CD14-positive monocyte (primary cell): ENCODE measurements at regions not wholly inside any gene's neighbourhood (a gene's known extent, or its start where the extent isn't known, plus 50 kb on each side); places are given as distances from the start of the nearest gene placed in this dataset.

Source experiments
- DNase-seq, 3 donors: peaks; one replicate each; pipeline ENCODE4 v3.0.0-alpha.2; 2011 to 2022
- H2AFZ ChIP-seq: 2 replicates; pipeline ENCODE4 v1.6.0; 2012; ENCODE audit warnings: mild to moderate bottlenecking, low read depth, low read length, inconsistent platforms; ENCODE audit not compliant: insufficient read depth, poor library complexity, severe bottlenecking
- H3K27ac ChIP-seq, 2 donors: 1 replicate in 1 of 2; 2 replicates in 1 of 2; pipeline ENCODE4 v1.5.1; 2012 to 2013; ENCODE audit warnings: low read length in 2 of 2, control low read depth in 1 of 2, inconsistent platforms in 1 of 2, low read depth in 1 of 2, mild to moderate bottlenecking in 1 of 2
- H3K27me3 ChIP-seq, 2 donors: one replicate each; pipeline versions ENCODE4 v1.6.0 to v1.6.1; 2011 to 2013; ENCODE audit warnings: low read length in 2 of 2; ENCODE audit not compliant: control insufficient read depth in 2 of 2, insufficient read depth in 2 of 2
- H3K36me3 ChIP-seq, 2 donors: replicated peaks in 1 of 2; 1 replicate in 1 of 2; 2 replicates in 1 of 2; pipeline versions ENCODE4 v1.5.1 to v1.6.1; 2012 to 2013; ENCODE audit warnings: low read length in 2 of 2, control low read depth in 1 of 2, inconsistent platforms in 1 of 2, mild to moderate bottlenecking in 1 of 2; ENCODE audit not compliant: insufficient read depth in 2 of 2, control insufficient read depth in 1 of 2
- H3K4me1 ChIP-seq, 2 donors: 1 replicate in 1 of 2; 2 replicates in 1 of 2; pipeline versions ENCODE4 v1.5.1 to v1.6.1; 2012 to 2013; ENCODE audit warnings: low read length in 2 of 2, control low read depth in 1 of 2, inconsistent platforms in 1 of 2, mild to moderate bottlenecking in 1 of 2, moderate library complexity in 1 of 2; ENCODE audit not compliant: insufficient read depth in 2 of 2, control insufficient read depth in 1 of 2
- H3K4me2 ChIP-seq: replicated peaks from 2 replicates; pipeline ENCODE3; 2012; ENCODE audit warnings: low read length, moderate library complexity, mild to moderate bottlenecking; ENCODE audit not compliant: poor library complexity, severe bottlenecking; ENCODE audit errors: extremely low read depth
- H3K4me3 ChIP-seq, 3 experiments: fragments of 200-600 bp in 1 of 3; sonication (generic) in 1 of 3; replicated peaks in 1 of 3; 1 replicate in 2 of 3; 2 replicates in 1 of 3; pipeline ENCODE4 v1.5.1; 2011 to 2013; ENCODE audit warnings: low read length in 3 of 3, mild to moderate bottlenecking in 3 of 3, control low read depth in 2 of 3, low read depth in 2 of 3, inconsistent platforms in 1 of 3, moderate library complexity in 1 of 3
- H3K79me2 ChIP-seq: 2 replicates; pipeline ENCODE4 v1.6.0; 2012; ENCODE audit warnings: mild to moderate bottlenecking, control low read depth, inconsistent platforms, low read length, moderate library complexity; ENCODE audit not compliant: insufficient read depth
- H3K9ac ChIP-seq: 2 replicates; pipeline ENCODE4 v1.6.0; 2017; ENCODE audit warnings: low read length, mild to moderate bottlenecking; ENCODE audit not compliant: insufficient read depth, poor library complexity, severe bottlenecking
- H3K9me3 ChIP-seq, 2 donors: replicated peaks in 1 of 2; 1 replicate in 1 of 2; 2 replicates in 1 of 2; pipeline versions ENCODE4 v1.5.1 to v1.6.1; 2012 to 2013; ENCODE audit warnings: low read length in 2 of 2, control low read depth in 1 of 2; ENCODE audit not compliant: control insufficient read depth in 1 of 2, insufficient read depth in 1 of 2
- H4K20me1 ChIP-seq: 2 replicates; pipeline ENCODE4 v1.6.0; 2012; ENCODE audit warnings: mild to moderate bottlenecking, low read length, control low read depth, moderate library complexity; ENCODE audit not compliant: insufficient read depth
- H3K27ac Mint-ChIP-seq, 7 donors: one replicate each; pipeline ENCODE4 v1.8.0; 2020; ENCODE audit warnings: mild to moderate bottlenecking in 7 of 7, mixed read lengths in 7 of 7, moderate library complexity in 6 of 7, inconsistent platforms in 2 of 7
- H3K27me3 Mint-ChIP-seq, 3 donors: one replicate each; pipeline ENCODE4 v1.8.0; 2021 to 2022; ENCODE audit warnings: low read depth in 3 of 3, mild to moderate bottlenecking in 3 of 3, mixed read lengths in 3 of 3, moderate library complexity in 3 of 3, inconsistent platforms in 1 of 3
- H3K36me3 Mint-ChIP-seq, 2 donors: one replicate each; pipeline ENCODE4 v1.8.0; 2020; ENCODE audit warnings: mixed read lengths in 2 of 2, inconsistent platforms in 1 of 2, mild to moderate bottlenecking in 1 of 2
- H3K4me1 Mint-ChIP-seq: one replicate; pipeline ENCODE4 v1.8.0; 2020; ENCODE audit warnings: mild to moderate bottlenecking, mixed read lengths
- H3K4me3 Mint-ChIP-seq, 2 donors: one replicate each; pipeline ENCODE4 v1.8.0; 2020; ENCODE audit warnings: mild to moderate bottlenecking in 2 of 2, mixed read lengths in 2 of 2, moderate library complexity in 1 of 2
- H3K9me3 Mint-ChIP-seq, 7 donors: one replicate each; pipeline ENCODE4 v1.8.0; 2020 to 2022; ENCODE audit warnings: mixed read lengths in 7 of 7, mild to moderate bottlenecking in 6 of 7, moderate library complexity in 6 of 7, inconsistent platforms in 2 of 7
- WGBS: methylation state at CpG from one replicate; pipeline ENCODE4 v1.1.5; 2013; ENCODE audit warnings: missing lambda C conversion rate; ENCODE audit not compliant: insufficient coverage; 5-methylcytosine and 5-hydroxymethylcytosine counted together
- intact Hi-C, 2 donors: fragments of 100-400 bp; cut with micrococcal nuclease; formaldehyde crosslinking; loops; one replicate each; pipeline versions ENCODE4 v1.15.0 to v1.15.1; 2023
- TF ChIP-seq, protein P1 (sequence below): fragments of 200-600 bp; IDR thresholded peaks from one replicate; pipeline ENCODE4 v1.8.0; 2022; ENCODE audit warnings: antibody characterized with exemption, mild to moderate bottlenecking

DNA sequence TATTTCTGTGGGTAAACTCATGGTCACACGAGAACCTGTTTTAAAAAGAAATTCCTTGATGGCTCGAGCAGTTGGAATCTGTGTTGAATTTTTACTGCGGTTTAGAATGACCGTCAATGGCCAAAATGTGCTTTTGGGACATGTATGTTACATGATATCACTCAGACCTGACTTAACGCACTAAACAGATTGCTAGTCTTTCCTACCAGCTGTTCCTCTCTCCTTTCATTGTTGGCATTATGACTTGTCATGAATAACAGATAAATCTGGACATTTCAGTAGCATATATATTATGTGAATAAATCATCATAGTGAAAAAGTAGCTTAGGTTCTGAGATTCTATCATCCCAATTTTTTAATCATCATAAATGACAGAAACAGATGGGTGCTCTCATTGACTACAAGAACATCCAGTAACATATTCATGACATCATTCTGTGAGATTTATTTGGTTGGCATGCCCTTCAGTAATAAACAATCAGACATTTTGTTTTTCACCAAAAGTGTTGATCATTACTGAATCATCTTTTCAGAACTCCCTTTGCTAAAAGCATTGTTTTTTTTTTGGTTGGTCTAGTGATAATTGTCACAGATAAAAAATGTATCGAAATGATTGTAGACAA lies 57.9 kb upstream of the NAV3 start:
- H3K27ac ChIP-seq = no peak overlapping the region
- no peak for DNase-seq
- H3K4me3 Mint-ChIP-seq = no peak overlapping the region
- peaks cover 0 to 1% (median 0%) of the 10 kb centered on the region in 3 donors for H3K27me3 Mint-ChIP-seq
- WGBS = 87% methylated on average over 4 of the region's 6 CpGs
- no peaks in the 10 kb centered on the region for H4K20me1 ChIP-seq
- H3K9me3 ChIP-seq = peaks cover 14 to 15% of the 10 kb centered on the region in 2 donors
- no peaks in the 10 kb centered on the region for H3K36me3 ChIP-seq
- H3K36me3 Mint-ChIP-seq = no peaks in the 10 kb centered on the region
- H2AFZ ChIP-seq = no peak overlapping the region
- intact Hi-C loops = no loop called here
- no peak overlapping the region for H3K9ac ChIP-seq
- peaks cover 0 to 12% (median 4%) of the 10 kb centered on the region in 7 donors for H3K9me3 Mint-ChIP-seq
- no peaks in the 10 kb centered on the region for H3K27me3 ChIP-seq
- no peaks in the 10 kb centered on the region for H3K4me1 Mint-ChIP-seq
- H3K79me2 ChIP-seq = no peaks in the 10 kb centered on the region
- no peak overlapping the region for H3K27ac Mint-ChIP-seq
- H3K4me3 ChIP-seq = no peak overlapping the region
- no peaks in the 10 kb centered on the region for H3K4me1 ChIP-seq
- H3K4me2 ChIP-seq = no peak overlapping the region
- TF ChIP-seq, protein P1, sequence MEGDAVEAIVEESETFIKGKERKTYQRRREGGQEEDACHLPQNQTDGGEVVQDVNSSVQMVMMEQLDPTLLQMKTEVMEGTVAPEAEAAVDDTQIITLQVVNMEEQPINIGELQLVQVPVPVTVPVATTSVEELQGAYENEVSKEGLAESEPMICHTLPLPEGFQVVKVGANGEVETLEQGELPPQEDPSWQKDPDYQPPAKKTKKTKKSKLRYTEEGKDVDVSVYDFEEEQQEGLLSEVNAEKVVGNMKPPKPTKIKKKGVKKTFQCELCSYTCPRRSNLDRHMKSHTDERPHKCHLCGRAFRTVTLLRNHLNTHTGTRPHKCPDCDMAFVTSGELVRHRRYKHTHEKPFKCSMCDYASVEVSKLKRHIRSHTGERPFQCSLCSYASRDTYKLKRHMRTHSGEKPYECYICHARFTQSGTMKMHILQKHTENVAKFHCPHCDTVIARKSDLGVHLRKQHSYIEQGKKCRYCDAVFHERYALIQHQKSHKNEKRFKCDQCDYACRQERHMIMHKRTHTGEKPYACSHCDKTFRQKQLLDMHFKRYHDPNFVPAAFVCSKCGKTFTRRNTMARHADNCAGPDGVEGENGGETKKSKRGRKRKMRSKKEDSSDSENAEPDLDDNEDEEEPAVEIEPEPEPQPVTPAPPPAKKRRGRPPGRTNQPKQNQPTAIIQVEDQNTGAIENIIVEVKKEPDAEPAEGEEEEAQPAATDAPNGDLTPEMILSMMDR = no peak

DNA sequence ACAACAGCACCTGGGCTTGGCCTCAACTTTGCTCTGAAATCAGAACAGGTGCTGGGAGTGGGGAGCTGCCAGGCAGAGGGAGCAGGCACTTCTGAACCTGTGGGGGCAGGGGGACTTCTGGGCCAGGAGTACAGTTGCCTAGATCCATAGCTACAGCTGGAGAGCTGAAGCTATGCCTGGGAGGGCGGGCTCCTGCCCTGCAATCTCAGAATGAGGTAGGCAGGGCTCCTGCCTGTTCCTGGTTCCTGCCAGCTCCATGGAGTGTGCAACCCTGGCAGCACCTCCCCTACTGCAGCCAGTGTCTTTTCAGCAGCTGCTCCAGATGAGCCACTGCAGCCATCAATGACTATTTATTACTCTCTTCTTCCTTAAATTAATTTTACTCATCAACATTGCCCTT lies 62.1 kb upstream of the NAV3 start:
- no peaks in the 10 kb centered on the region for H3K79me2 ChIP-seq

More for the DNA sequence above, 62.1 kb upstream of the NAV3 start:
- Histone ChIP-seq H3K36me3 (no peaks in the 10 kb centered on the region), H3K4me3 (no peak overlapping the region), H3K9me3 (peaks cover 22 to 25% of the 10 kb centered on the region in 2 donors), H4K20me1 (no peaks in the 10 kb centered on the region), H3K4me1 (no peaks in the 10 kb centered on the region), H3K27ac (no peak overlapping the region), H3K9ac (no peak overlapping the region), H3K27me3 (no peaks in the 10 kb centered on the region), H3K4me2 (no peak overlapping the region), H2AFZ (no peak overlapping the region)
- Mint-ChIP-seq H3K27ac (no peak overlapping the region), H3K9me3 (peaks cover 3 to 22% (median 9%) of the 10 kb centered on the region in 7 donors), H3K36me3 (no peaks in the 10 kb centered on the region), H3K4me1 (no peaks in the 10 kb centered on the region), H3K4me3 (no peak overlapping the region), H3K27me3 (no peaks in the 10 kb centered on the region)
- no peak for DNase-seq
- intact Hi-C loops = no loop called here
- WGBS = 71% methylated on average over 1 of the region's 1 CpG
- TF ChIP-seq, protein P1 = no peak
